ENCODE measurements at regions not wholly inside any gene's neighbourhood (a gene's known extent, or its start where the extent isn't known, plus 50 kb on each side); places are given as distances from the start of the nearest gene placed in this dataset.

DNA sequence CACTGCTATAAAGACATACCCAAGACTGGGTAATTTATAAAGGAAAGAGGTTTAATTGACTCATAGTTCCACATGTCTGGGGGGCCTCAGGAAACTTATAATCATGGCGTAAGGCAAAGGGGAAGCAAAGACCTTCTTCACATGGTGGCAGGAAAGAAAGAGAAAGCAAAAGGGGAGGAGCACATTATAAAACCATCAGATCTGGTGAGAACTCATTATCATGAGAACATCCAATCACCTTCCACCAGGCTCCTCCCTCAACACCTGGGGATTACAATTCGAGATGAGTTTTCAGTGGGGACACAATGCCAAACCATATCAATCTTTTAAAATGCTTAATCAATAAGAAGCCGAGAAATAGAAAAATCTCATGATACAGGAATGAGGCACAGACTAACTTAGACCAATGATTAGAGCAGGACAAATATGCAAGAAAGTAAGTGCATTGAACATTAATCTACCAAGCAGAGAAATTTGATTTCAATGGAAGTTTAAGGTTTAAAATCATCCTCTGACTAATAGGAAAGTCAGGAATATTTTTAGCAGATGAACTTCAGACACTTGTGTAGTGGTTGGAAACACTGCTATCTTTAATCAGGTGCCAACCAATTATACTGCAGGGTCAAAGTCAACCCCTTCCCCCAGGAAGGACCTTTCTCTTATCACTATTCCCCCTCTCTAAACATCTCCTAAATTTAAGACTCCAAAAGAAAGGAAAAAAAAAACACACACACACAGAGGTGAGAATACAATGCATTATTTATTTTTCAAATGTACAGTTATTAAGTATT is 259.2 kb downstream of the IRS1 start:
- peaks cover 4% of the 10 kb centered on the region for H3K9me2 ChIP-seq (ENCODE audit: insufficient read depth)
- ATAC-seq (no peak), DNase-seq (ENCODE audit: low spot score) (no peak)
- Mint-ChIP-seq H3K27me3 (ENCODE audit: insufficient read depth, low read depth, poor library complexity) (peaks cover 2% of the 10 kb centered on the region), H3K9me3 (no peaks in the 10 kb centered on the region), H3K4me3 (no peak overlapping the region), H3K4me1 (peaks cover 4% of the 10 kb centered on the region), H3K27ac (no peak overlapping the region), H3K36me3 (ENCODE audit: low read depth) (no peaks in the 10 kb centered on the region)
- no peaks in the 10 kb centered on the region for H4K20me1 ChIP-seq (replicated peaks; ENCODE audit: insufficient read depth)
- no peak overlapping the region for H2AFZ ChIP-seq
- no peak overlapping the region for H3K27ac ChIP-seq (ENCODE audit: low read depth)
- H3K4me3 ChIP-seq: no peak overlapping the region
- no peak for TF ChIP-seq ZNF331 (CRISPR knock-in tag; IDR thresholded peaks at IDR 0.05; ENCODE audit: low read depth)
- no peak for TF ChIP-seq STAT1 (IDR thresholded peaks at IDR 0.05; ENCODE audit: unreplicated experiment)
- no peak for TF ChIP-seq POLR2AphosphoS5 (IDR thresholded peaks at IDR 0.05; ENCODE audit: low read depth)
- no peak for TF ChIP-seq EZH2phosphoT487 (IDR thresholded peaks at IDR 0.05; ENCODE audit: unreplicated experiment)
- TF ChIP-seq JUNB (IDR thresholded peaks at IDR 0.05; ENCODE audit: unreplicated experiment): no peak
- TF ChIP-seq EZH2 (IDR thresholded peaks at IDR 0.05; ENCODE audit: low read depth, unreplicated experiment): no peak
- TF ChIP-seq, protein P1, sequence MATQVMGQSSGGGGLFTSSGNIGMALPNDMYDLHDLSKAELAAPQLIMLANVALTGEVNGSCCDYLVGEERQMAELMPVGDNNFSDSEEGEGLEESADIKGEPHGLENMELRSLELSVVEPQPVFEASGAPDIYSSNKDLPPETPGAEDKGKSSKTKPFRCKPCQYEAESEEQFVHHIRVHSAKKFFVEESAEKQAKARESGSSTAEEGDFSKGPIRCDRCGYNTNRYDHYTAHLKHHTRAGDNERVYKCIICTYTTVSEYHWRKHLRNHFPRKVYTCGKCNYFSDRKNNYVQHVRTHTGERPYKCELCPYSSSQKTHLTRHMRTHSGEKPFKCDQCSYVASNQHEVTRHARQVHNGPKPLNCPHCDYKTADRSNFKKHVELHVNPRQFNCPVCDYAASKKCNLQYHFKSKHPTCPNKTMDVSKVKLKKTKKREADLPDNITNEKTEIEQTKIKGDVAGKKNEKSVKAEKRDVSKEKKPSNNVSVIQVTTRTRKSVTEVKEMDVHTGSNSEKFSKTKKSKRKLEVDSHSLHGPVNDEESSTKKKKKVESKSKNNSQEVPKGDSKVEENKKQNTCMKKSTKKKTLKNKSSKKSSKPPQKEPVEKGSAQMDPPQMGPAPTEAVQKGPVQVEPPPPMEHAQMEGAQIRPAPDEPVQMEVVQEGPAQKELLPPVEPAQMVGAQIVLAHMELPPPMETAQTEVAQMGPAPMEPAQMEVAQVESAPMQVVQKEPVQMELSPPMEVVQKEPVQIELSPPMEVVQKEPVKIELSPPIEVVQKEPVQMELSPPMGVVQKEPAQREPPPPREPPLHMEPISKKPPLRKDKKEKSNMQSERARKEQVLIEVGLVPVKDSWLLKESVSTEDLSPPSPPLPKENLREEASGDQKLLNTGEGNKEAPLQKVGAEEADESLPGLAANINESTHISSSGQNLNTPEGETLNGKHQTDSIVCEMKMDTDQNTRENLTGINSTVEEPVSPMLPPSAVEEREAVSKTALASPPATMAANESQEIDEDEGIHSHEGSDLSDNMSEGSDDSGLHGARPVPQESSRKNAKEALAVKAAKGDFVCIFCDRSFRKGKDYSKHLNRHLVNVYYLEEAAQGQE (IDR thresholded peaks at IDR 0.05; ENCODE audit: unreplicated experiment): no peak
- TF ChIP-seq, protein P2, sequence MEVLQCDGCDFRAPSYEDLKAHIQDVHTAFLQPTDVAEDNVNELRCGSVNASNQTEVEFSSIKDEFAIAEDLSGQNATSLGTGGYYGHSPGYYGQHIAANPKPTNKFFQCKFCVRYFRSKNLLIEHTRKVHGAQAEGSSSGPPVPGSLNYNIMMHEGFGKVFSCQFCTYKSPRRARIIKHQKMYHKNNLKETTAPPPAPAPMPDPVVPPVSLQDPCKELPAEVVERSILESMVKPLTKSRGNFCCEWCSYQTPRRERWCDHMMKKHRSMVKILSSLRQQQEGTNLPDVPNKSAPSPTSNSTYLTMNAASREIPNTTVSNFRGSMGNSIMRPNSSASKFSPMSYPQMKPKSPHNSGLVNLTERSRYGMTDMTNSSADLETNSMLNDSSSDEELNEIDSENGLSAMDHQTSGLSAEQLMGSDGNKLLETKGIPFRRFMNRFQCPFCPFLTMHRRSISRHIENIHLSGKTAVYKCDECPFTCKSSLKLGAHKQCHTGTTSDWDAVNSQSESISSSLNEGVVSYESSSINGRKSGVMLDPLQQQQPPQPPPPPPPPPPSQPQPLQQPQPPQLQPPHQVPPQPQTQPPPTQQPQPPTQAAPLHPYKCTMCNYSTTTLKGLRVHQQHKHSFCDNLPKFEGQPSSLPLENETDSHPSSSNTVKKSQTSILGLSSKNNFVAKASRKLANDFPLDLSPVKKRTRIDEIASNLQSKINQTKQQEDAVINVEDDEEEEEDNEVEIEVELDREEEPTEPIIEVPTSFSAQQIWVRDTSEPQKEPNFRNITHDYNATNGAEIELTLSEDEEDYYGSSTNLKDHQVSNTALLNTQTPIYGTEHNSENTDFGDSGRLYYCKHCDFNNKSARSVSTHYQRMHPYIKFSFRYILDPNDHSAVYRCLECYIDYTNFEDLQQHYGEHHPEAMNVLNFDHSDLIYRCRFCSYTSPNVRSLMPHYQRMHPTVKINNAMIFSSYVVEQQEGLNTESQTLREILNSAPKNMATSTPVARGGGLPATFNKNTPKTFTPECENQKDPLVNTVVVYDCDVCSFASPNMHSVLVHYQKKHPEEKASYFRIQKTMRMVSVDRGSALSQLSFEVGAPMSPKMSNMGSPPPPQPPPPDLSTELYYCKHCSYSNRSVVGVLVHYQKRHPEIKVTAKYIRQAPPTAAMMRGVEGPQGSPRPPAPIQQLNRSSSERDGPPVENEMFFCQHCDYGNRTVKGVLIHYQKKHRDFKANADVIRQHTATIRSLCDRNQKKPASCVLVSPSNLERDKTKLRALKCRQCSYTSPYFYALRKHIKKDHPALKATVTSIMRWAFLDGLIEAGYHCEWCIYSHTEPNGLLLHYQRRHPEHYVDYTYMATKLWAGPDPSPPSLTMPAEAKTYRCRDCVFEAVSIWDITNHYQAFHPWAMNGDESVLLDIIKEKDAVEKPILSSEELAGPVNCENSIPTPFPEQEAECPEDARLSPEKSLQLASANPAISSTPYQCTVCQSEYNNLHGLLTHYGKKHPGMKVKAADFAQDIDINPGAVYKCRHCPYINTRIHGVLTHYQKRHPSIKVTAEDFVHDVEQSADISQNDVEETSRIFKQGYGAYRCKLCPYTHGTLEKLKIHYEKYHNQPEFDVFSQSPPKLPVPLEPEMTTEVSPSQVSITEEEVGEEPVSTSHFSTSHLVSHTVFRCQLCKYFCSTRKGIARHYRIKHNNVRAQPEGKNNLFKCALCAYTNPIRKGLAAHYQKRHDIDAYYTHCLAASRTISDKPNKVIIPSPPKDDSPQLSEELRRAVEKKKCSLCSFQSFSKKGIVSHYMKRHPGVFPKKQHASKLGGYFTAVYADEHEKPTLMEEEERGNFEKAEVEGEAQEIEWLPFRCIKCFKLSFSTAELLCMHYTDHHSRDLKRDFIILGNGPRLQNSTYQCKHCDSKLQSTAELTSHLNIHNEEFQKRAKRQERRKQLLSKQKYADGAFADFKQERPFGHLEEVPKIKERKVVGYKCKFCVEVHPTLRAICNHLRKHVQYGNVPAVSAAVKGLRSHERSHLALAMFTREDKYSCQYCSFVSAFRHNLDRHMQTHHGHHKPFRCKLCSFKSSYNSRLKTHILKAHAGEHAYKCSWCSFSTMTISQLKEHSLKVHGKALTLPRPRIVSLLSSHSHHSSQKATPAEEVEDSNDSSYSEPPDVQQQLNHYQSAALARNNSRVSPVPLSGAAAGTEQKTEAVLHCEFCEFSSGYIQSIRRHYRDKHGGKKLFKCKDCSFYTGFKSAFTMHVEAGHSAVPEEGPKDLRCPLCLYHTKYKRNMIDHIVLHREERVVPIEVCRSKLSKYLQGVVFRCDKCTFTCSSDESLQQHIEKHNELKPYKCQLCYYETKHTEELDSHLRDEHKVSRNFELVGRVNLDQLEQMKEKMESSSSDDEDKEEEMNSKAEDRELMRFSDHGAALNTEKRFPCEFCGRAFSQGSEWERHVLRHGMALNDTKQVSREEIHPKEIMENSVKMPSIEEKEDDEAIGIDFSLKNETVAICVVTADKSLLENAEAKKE (CRISPR knock-in tag; IDR thresholded peaks at IDR 0.05): no peak
- TF ChIP-seq ZNF114 (CRISPR knock-in tag; IDR thresholded peaks at IDR 0.05): no peak
- no peak for TF ChIP-seq CREB1 (CRISPR knock-in tag; IDR thresholded peaks at IDR 0.05; ENCODE audit: low read depth)
- TF ChIP-seq, protein P3, sequence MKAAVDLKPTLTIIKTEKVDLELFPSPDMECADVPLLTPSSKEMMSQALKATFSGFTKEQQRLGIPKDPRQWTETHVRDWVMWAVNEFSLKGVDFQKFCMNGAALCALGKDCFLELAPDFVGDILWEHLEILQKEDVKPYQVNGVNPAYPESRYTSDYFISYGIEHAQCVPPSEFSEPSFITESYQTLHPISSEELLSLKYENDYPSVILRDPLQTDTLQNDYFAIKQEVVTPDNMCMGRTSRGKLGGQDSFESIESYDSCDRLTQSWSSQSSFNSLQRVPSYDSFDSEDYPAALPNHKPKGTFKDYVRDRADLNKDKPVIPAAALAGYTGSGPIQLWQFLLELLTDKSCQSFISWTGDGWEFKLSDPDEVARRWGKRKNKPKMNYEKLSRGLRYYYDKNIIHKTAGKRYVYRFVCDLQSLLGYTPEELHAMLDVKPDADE (IDR thresholded peaks at IDR 0.05): no peak
- TF ChIP-seq, protein P4, sequence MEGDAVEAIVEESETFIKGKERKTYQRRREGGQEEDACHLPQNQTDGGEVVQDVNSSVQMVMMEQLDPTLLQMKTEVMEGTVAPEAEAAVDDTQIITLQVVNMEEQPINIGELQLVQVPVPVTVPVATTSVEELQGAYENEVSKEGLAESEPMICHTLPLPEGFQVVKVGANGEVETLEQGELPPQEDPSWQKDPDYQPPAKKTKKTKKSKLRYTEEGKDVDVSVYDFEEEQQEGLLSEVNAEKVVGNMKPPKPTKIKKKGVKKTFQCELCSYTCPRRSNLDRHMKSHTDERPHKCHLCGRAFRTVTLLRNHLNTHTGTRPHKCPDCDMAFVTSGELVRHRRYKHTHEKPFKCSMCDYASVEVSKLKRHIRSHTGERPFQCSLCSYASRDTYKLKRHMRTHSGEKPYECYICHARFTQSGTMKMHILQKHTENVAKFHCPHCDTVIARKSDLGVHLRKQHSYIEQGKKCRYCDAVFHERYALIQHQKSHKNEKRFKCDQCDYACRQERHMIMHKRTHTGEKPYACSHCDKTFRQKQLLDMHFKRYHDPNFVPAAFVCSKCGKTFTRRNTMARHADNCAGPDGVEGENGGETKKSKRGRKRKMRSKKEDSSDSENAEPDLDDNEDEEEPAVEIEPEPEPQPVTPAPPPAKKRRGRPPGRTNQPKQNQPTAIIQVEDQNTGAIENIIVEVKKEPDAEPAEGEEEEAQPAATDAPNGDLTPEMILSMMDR (conservative IDR thresholded peaks at IDR 0.05; ENCODE audit: low read depth in 2 of 2): no peak
- TF ChIP-seq NANOG (IDR thresholded peaks at IDR 0.05; ENCODE audit: borderline replicate concordance): no peak
- no peaks in the 10 kb centered on the region for H3K27me3 ChIP-seq (ENCODE audit: insufficient read depth)
- no peak overlapping the region for H3K4me2 ChIP-seq
- no peaks in the 10 kb centered on the region for H3F3A ChIP-seq (replicated peaks; ENCODE audit: low read depth)
- H3K79me2 ChIP-seq (replicated peaks; ENCODE audit: insufficient read depth): no peaks in the 10 kb centered on the region
- H3K36me3 ChIP-seq (ENCODE audit: insufficient read depth): no peaks in the 10 kb centered on the region
- H3K4me1 ChIP-seq (ENCODE audit: insufficient read depth): no peaks in the 10 kb centered on the region
